ENCODE measurements at regions not wholly inside any gene's neighbourhood (a gene's known extent, or its start where the extent isn't known, plus 50 kb on each side); places are given as distances from the start of the nearest gene placed in this dataset.

GRCh38 chr10:23725548-23725947 lies 286.7 kb downstream of the OTUD1 start:
- no peak for DNase-seq (ENCODE audit: extremely low spot score, unreplicated experiment)
- Mint-ChIP-seq H3K36me3 (no peaks in the 10 kb centered on the region), H3K27ac (no peak overlapping the region), H3K4me1 (ENCODE audit: unreplicated experiment) (no peaks in the 10 kb centered on the region), H3K9me3 (peaks cover 12% of the 10 kb centered on the region), H3K4me3 (no peak overlapping the region), H3K27me3 (no peaks in the 10 kb centered on the region)
- TF ChIP-seq CTCF (conservative IDR thresholded peaks at IDR 0.05): no peak

GRCh38 chr10:23742368-23742767 lies 303.5 kb downstream of the OTUD1 start:
- peaks cover 17% of the 10 kb centered on the region for H3K4me1 Mint-ChIP-seq (ENCODE audit: unreplicated experiment)
- no peak overlapping the region for H3K4me3 Mint-ChIP-seq
- H3K27me3 Mint-ChIP-seq: peaks cover 4% of the 10 kb centered on the region
- H3K27ac Mint-ChIP-seq: no peak overlapping the region
- DNase-seq (ENCODE audit: extremely low spot score, unreplicated experiment): no peak
- no peak for TF ChIP-seq CTCF (conservative IDR thresholded peaks at IDR 0.05)
- no peaks in the 10 kb centered on the region for H3K36me3 Mint-ChIP-seq
- peaks cover 11% of the 10 kb centered on the region for H3K9me3 Mint-ChIP-seq

DNA sequence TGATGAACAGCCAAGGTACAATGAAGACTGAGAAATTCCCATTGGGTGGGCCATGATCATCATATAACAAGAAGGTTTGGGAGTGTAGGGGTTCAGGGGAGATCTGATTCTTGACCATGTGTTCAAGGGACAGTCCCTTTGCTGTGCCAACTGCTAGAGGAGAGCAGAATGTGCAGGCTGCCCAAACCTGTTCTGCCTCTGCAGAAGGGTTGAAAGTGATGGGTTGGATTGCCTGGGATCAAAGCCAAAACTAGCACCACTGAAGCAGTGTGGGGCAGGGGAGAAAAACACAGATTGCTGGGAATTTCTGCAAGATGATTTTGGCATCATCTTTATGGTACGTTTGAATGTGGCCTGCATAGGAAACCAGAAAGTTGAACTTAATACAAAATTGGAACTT lies 303.9 kb downstream of the OTUD1 start:
- no peak for DNase-seq (ENCODE audit: extremely low spot score, unreplicated experiment)
- Mint-ChIP-seq H3K4me1 (ENCODE audit: unreplicated experiment) (peaks cover 17% of the 10 kb centered on the region), H3K27me3 (peaks cover 5% of the 10 kb centered on the region), H3K36me3 (no peaks in the 10 kb centered on the region), H3K4me3 (no peak overlapping the region), H3K27ac (no peak overlapping the region), H3K9me3 (peaks cover 12% of the 10 kb centered on the region)
- no peak for TF ChIP-seq CTCF (conservative IDR thresholded peaks at IDR 0.05)

GRCh38 chr10:23754179-23754578 lies 315.3 kb downstream of the OTUD1 start:
- Mint-ChIP-seq H3K4me1 (ENCODE audit: unreplicated experiment) (no peaks in the 10 kb centered on the region), H3K36me3 (no peaks in the 10 kb centered on the region), H3K4me3 (no peak overlapping the region), H3K9me3 (no peaks in the 10 kb centered on the region), H3K27ac (no peak overlapping the region), H3K27me3 (peaks cover 22% of the 10 kb centered on the region)
- no peak for TF ChIP-seq CTCF (conservative IDR thresholded peaks at IDR 0.05)
- DNase-seq (ENCODE audit: extremely low spot score, unreplicated experiment): no peak

- no peaks in the 10 kb centered on the region for H3K4me1 Mint-ChIP-seq (ENCODE audit: unreplicated experiment)
- peaks cover 22% of the 10 kb centered on the region for H3K27me3 Mint-ChIP-seq
- no peak for TF ChIP-seq CTCF (conservative IDR thresholded peaks at IDR 0.05)
- H3K9me3 Mint-ChIP-seq: no peaks in the 10 kb centered on the region
- no peak for DNase-seq (ENCODE audit: extremely low spot score, unreplicated experiment)
- H3K4me3 Mint-ChIP-seq: no peak overlapping the region
- H3K36me3 Mint-ChIP-seq: no peaks in the 10 kb centered on the region
- H3K27ac Mint-ChIP-seq: no peak overlapping the region
Measured at GRCh38 chr10:23754941-23755340, 316.1 kb downstream of the OTUD1 start.

- H3K9me3 Mint-ChIP-seq: no peaks in the 10 kb centered on the region
- no peak for TF ChIP-seq CTCF (conservative IDR thresholded peaks at IDR 0.05)
- H3K27ac Mint-ChIP-seq: no peak overlapping the region
- peaks cover 22% of the 10 kb centered on the region for H3K27me3 Mint-ChIP-seq
- no peak for DNase-seq (ENCODE audit: extremely low spot score, unreplicated experiment)
- H3K36me3 Mint-ChIP-seq: no peaks in the 10 kb centered on the region
- H3K4me3 Mint-ChIP-seq: no peak overlapping the region
- no peaks in the 10 kb centered on the region for H3K4me1 Mint-ChIP-seq (ENCODE audit: unreplicated experiment)
Measured at GRCh38 chr10:23755556-23755955, 316.7 kb downstream of the OTUD1 start.

Data from type B pancreatic cell (in vitro differentiated cells).